ENCODE measurements at regions not wholly inside any gene's neighbourhood (a gene's known extent, or its start where the extent isn't known, plus 50 kb on each side); places are given as distances from the start of the nearest gene placed in this dataset.

GRCh38 chr4:24078347-24078962 lies 188.6 kb upstream of the PPARGC1A start:
- Histone ChIP-seq H3K4me2 (ENCODE audit: insufficient read depth, low read length) (no peak overlapping the region), H3K4me3 (replicated peaks in 1 of 3; ENCODE audit: insufficient read depth in 1 of 3, low read depth in 1 of 3, low read length in 3 of 3) (no peak overlapping the region), H3K9me1 (replicated peaks; ENCODE audit: control insufficient read depth, extremely low read depth, insufficient read depth, low read length) (no peaks in the 10 kb centered on the region), H2AFZ (ENCODE audit: low read depth, low read length) (no peak overlapping the region), H3K4me1 (ENCODE audit: control insufficient read depth, extremely low read depth, insufficient read depth, low read length) (no peaks in the 10 kb centered on the region), H3K27ac (ENCODE audit: insufficient read depth, low read depth, low read length) (no peak overlapping the region), H3K36me3 (ENCODE audit: control insufficient read depth in 2 of 2, extremely low read depth in 1 of 2, insufficient read depth in 2 of 2, low read length in 2 of 2) (no peaks in the 10 kb centered on the region), H4K20me1 (replicated peaks; ENCODE audit: control insufficient read depth, extremely low read depth, insufficient read depth, low read length) (no peaks in the 10 kb centered on the region), H3K27me3 (ENCODE audit: control insufficient read depth in 2 of 2, insufficient read depth in 2 of 2, low read length in 2 of 2) (no peaks in the 10 kb centered on the region), H3K79me2 (ENCODE audit: control insufficient read depth, insufficient read depth, low read length) (no peaks in the 10 kb centered on the region), H3K9me3 (replicated peaks; ENCODE audit: control insufficient read depth, insufficient read depth, low read length) (peaks cover 3% of the 10 kb centered on the region), H3K9ac (replicated peaks; ENCODE audit: extremely low read depth, insufficient read depth, low read length) (no peak overlapping the region)
- dilution Hi-C loops (cut with MboI; ENCODE audit: extremely low pct_ligation_motif_present, low sequenced_read_pairs): no loop called here
- TF ChIP-seq CTCF (IDR thresholded peaks at IDR 0.05; ENCODE audit: extremely low read depth in 1 of 2, insufficient read depth in 1 of 2, low read depth in 1 of 2, low read length in 2 of 2): no peak
- TF ChIP-seq POLR2A (IDR thresholded peaks at IDR 0.05; ENCODE audit: low read depth, low read length): no peak
- no peak for TF ChIP-seq MYC (IDR thresholded peaks at IDR 0.05; ENCODE audit: low read depth, low read length)
- no peak for TF ChIP-seq EZH2 (IDR thresholded peaks at IDR 0.05; ENCODE audit: borderline replicate concordance, low read depth, low read length, severe bottlenecking)
- no peak for TF ChIP-seq FOS (IDR thresholded peaks at IDR 0.05; ENCODE audit: borderline replicate concordance, insufficient read depth, low read length)
- TF ChIP-seq, protein P1, sequence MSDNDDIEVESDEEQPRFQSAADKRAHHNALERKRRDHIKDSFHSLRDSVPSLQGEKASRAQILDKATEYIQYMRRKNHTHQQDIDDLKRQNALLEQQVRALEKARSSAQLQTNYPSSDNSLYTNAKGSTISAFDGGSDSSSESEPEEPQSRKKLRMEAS (IDR thresholded peaks at IDR 0.05; ENCODE audit: insufficient read depth, insufficient read length): no peak
- no peak for TF ChIP-seq JUN (IDR thresholded peaks at IDR 0.05; ENCODE audit: borderline replicate concordance, insufficient read depth, insufficient read length, low read depth)
- TF ChIP-seq POLR2AphosphoS5 (IDR thresholded peaks at IDR 0.05; ENCODE audit: insufficient read depth, low read depth, low read length): no peak
- CTCF ChIA-PET: no interaction called here
- no peak for FAIRE-seq
- POLR2A ChIA-PET: no interaction called here
- no TSS peak for BruUV-seq (replicated peaks)
- no peak for DNase-seq (ENCODE audit: low read depth, low spot score)
- intact Hi-C loops (cut with micrococcal nuclease): no loop called here

Data from endothelial cell of umbilical vein (primary cell).